Small intestine (tissue), 7 donors: ENCODE measurements at regions not wholly inside any gene's neighbourhood (a gene's known extent, or its start where the extent isn't known, plus 50 kb on each side); places are given as distances from the start of the nearest gene placed in this dataset.
"Not testable (repeated sequence)": the region's sequence is repeated elsewhere in the genome, so short reads cannot be mapped to it uniquely, and the experiment has no call there.

ENCODE experiments used
- DNase-seq, 2 donors: peaks; one replicate each; pipeline versions ENCODE4 v3.0.0 to v3.0.0-alpha.2; 2013
- FAIRE-seq: peaks from 2 replicates; lab custom pipeline; 2012; peaks lifted over from hg19 to GRCh38; lab: Jason Lieb, UNC
- H3K27ac ChIP-seq, 3 donors: one replicate each; pipeline ENCODE4 v1.5.1; 2013; ENCODE audit warnings: low read length in 2 of 3, mild to moderate bottlenecking in 2 of 3, control low read depth in 1 of 3, inconsistent platforms in 1 of 3, low read depth in 1 of 3, moderate library complexity in 1 of 3
- H3K27me3 ChIP-seq, 3 donors: one replicate each; pipeline ENCODE4 v1.6.1; 2013; ENCODE audit warnings: low read length in 3 of 3, inconsistent platforms in 1 of 3; ENCODE audit not compliant: control insufficient read depth in 3 of 3, insufficient read depth in 3 of 3
- H3K36me3 ChIP-seq, 3 donors: one replicate each; pipeline ENCODE4 v1.6.1; 2013; ENCODE audit warnings: low read length in 3 of 3, inconsistent platforms in 1 of 3, low read depth in 1 of 3, mild to moderate bottlenecking in 1 of 3, moderate library complexity in 1 of 3; ENCODE audit not compliant: control insufficient read depth in 3 of 3, insufficient read depth in 2 of 3
- H3K4me1 ChIP-seq, 3 donors: one replicate each; pipeline ENCODE4 v1.6.1; 2013; ENCODE audit warnings: low read length in 2 of 3, inconsistent platforms in 1 of 3, low read depth in 1 of 3, mild to moderate bottlenecking in 1 of 3, moderate library complexity in 1 of 3; ENCODE audit not compliant: control insufficient read depth in 3 of 3, insufficient read depth in 2 of 3
- H3K4me3 ChIP-seq, 3 donors: one replicate each; pipeline ENCODE4 v1.5.1; 2013; ENCODE audit warnings: low read length in 3 of 3, control low read depth in 1 of 3, inconsistent platforms in 1 of 3, low read depth in 1 of 3, mild to moderate bottlenecking in 1 of 3, moderate library complexity in 1 of 3
- H3K9me3 ChIP-seq, 2 donors: one replicate each; pipeline ENCODE4 v1.6.1; 2013; ENCODE audit warnings: low read depth in 1 of 2, low read length in 1 of 2; ENCODE audit not compliant: control insufficient read depth in 2 of 2, insufficient read depth in 1 of 2
- WGBS, 3 donors: extraction: QIAGEN DNeasy Blood & Tissue Kit; methylation state at CpG; one replicate each; pipeline ENCODE4 v1.1.7; 2013; 5-methylcytosine and 5-hydroxymethylcytosine counted together
- donor health status: healthy with polysubstance abuse.
- donor health status: control.
- donor health status: control.
- donor health status: Bipolar disorder and iron deficiency.
- donor health status: healthy.

DNA sequence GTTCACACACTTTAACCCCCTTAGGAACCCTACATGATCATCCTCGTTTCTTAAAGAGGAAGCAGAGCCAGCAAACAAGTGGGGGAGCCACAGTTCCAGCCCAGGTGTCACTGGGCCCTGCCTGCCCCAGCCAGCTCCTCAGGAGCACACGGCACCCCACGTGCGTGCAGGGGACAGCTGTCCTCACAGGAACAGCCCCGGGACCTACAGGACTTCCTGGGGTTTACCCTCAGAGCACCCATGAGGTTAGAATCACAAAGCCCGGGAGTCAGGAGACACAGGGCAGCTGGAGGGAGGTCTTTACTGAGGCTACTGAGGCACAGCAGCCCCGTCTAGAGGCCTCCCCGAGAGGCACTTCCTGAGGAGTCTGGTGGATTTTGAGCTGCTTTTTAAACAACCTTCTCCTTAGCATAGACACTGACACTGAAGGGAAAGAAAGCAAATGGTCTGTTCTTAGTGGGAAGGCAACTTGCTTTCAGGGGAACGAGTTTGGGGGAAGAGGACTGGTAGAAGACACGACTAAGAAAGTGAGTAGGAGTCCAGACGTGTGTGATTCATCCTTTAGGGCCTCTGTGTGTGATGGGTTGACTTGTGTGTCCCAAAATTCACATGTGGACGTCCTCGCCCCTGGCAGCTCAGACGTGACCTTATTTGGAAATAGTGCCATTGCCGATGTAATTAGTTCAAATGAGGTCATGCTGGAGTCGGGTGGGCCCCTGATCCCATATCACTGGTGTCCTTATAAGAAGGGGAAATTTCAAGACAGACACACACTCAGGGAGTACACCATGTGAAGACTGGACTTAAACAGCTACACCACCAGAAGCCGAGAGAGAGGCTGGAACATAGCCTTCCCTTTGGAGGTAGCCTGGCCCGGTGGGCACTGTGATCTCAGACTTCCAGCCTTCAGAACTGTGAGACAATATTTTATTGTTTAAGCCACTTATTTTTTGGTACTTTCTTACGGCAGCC lies 278.4 kb upstream of the PLGLB2 start:
- H3K4me1 ChIP-seq, FAIRE-seq, H3K27me3 ChIP-seq, DNase-seq, H3K4me3 ChIP-seq, H3K36me3 ChIP-seq, H3K9me3 ChIP-seq: not testable (repeated sequence)
- peak overlapping the region in 1 of 3 donors; percentile 85 for H3K27ac ChIP-seq
- 57 to 69% (median 62%) methylated on average over 13 to 19 of the region's 19 CpGs for WGBS, 3 donors

GRCh38 chr2:87470381-87471380 lies 277.2 kb upstream of the PLGLB2 start:
- FAIRE-seq, DNase-seq, H3K27me3 ChIP-seq, H3K4me1 ChIP-seq, H3K36me3 ChIP-seq, H3K9me3 ChIP-seq, H3K4me3 ChIP-seq: not testable (repeated sequence)
- WGBS, 3 donors: 74 to 81% (median 75%) methylated on average over 19 to 22 of the region's 25 CpGs
- H3K27ac ChIP-seq: peak overlapping the region in 1 of 3 donors; percentile 61

DNA sequence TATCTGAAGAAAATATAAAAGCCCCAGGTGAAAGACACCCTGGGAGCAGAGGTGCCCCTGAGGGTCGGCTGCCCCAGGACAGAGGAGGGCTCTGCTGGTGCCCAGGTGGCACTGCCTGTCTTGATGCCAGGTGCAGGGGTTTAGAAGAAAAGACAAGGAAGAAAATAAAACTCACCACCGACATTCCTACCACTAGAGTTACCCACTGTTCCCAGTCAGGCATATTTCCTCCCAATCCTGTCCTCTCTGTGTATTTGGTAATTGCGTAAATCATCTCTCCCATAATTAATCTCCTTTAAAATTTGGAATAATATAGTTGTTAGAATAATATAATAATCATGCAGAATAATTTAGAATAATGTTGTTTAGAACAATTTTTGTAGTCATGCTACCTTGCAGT lies 276.4 kb upstream of the PLGLB2 start:
- H3K4me1 ChIP-seq, H3K4me3 ChIP-seq, H3K27me3 ChIP-seq, DNase-seq, H3K36me3 ChIP-seq, H3K9me3 ChIP-seq, FAIRE-seq, H3K27ac ChIP-seq: not testable (repeated sequence)
- 61 to 71% (median 70%) methylated on average over 2 to 3 of the region's 3 CpGs for WGBS, 3 donors

- H3K27ac ChIP-seq: peak overlapping the region in 1 of 3 donors; percentile 13
- not testable (repeated sequence) for FAIRE-seq
Measured at GRCh38 chr2:87476223-87476872, 271.5 kb upstream of the PLGLB2 start.

GRCh38 chr2:87476936-87477335 lies 271.0 kb upstream of the PLGLB2 start:
- not testable (repeated sequence) for FAIRE-seq, H3K36me3 ChIP-seq, DNase-seq, H3K4me3 ChIP-seq, H3K9me3 ChIP-seq, H3K27me3 ChIP-seq, H3K4me1 ChIP-seq
- 76 to 84% (median 77%) methylated on average over 5 of the region's 5 CpGs for WGBS, 3 donors
- peak overlapping the region in 1 of 3 donors; percentile 13 for H3K27ac ChIP-seq

More at GRCh38 chr2:87476223-87476872, 271.5 kb upstream of the PLGLB2 start:
- H3K4me1 ChIP-seq, H3K9me3 ChIP-seq, DNase-seq, H3K4me3 ChIP-seq, H3K36me3 ChIP-seq, H3K27me3 ChIP-seq: not testable (repeated sequence)
- 38 to 48% (median 46%) methylated on average over 4 of the region's 5 CpGs for WGBS, 3 donors

DNA sequence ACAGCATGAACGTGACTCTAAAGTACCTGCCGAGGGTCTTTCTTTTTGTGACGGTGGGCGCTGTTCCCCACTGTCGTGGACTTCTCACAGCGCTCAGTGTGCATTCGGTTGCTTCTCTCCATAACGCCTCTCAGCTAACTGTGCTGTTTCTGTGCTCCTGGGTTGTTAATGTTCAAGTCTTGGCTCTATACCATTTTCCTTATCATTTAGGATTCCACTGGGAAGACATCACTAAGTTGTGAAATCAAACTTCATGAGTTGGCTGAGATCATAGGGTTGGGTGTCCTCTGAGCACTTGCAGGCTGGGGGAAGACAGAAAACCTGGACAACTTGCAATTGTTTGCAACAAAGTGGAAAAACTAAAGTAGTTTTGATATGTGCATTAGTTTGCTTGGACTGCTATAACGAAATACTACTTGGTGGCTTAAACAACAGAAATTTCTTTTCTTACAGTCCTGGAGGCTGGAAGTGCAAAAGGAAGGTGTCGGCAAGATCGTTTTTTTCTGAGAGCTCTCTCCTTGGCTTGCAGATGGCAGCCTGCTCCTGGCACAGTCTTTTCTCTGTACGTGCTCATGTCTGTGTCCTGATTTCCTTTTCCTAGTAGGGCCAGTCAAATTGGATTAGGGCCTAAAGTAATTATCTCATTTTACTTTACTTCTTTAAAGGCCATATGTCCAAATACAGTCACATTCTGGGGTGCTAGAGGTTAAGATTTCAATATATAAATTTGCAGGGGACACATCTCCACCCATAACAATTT lies 270.0 kb upstream of the PLGLB2 start:
- H3K36me3 ChIP-seq, H3K27ac ChIP-seq, H3K4me3 ChIP-seq, FAIRE-seq, H3K27me3 ChIP-seq, H3K9me3 ChIP-seq, H3K4me1 ChIP-seq, DNase-seq: not testable (repeated sequence)
- WGBS, 3 donors: 84 to 87% (median 85%) methylated on average over 5 to 11 of the region's 12 CpGs

- not testable (repeated sequence) for H3K36me3 ChIP-seq, H3K27ac ChIP-seq, H3K4me1 ChIP-seq, FAIRE-seq, DNase-seq, H3K9me3 ChIP-seq, H3K27me3 ChIP-seq, H3K4me3 ChIP-seq
- whole genome bisulfite sequencing, 3 donors: 90 to 92% (median 91%) methylated on average over 4 of the region's 4 CpGs
Measured at GRCh38 chr2:87478911-87479310, 269.0 kb upstream of the PLGLB2 start.
